NCI-H2171 (cell line): ENCODE measurements at regions not wholly inside any gene's neighbourhood (a gene's known extent, or its start where the extent isn't known, plus 50 kb on each side); places are given as distances from the start of the nearest gene placed in this dataset.
"Not testable (repeated sequence)": the region's sequence is repeated elsewhere in the genome, so short reads cannot be mapped to it uniquely, and the experiment has no call there.

Source experiments
- DNase-seq: peaks from one replicate; lab custom pipeline; 2025; lab: John Stamatoyannopoulos, UW

GRCh38 chr15:69679623-69680228 is 227.1 kb downstream of the RPLP1 start:
- no peak for DNase-seq

- DNase-seq = not testable (repeated sequence)
Measured at GRCh38 chr15:69684823-69685222, 232.2 kb downstream of the RPLP1 start.

GRCh38 chr15:69685512-69686452 is 233.2 kb downstream of the RPLP1 start:
- DNase-seq = peak; percentile 22

GRCh38 chr15:69686626-69687025 is 234.0 kb downstream of the RPLP1 start:
- DNase-seq = no peak

- DNase-seq = no peak
Measured at GRCh38 chr15:69689133-69689532, 236.5 kb downstream of the RPLP1 start.

- no peak for DNase-seq
Measured at GRCh38 chr15:69691307-69692015, 238.8 kb downstream of the RPLP1 start.

GRCh38 chr15:69692342-69692741 is 239.7 kb downstream of the RPLP1 start:
- DNase-seq = no peak

GRCh38 chr15:69693059-69693458 is 240.4 kb downstream of the RPLP1 start:
- DNase-seq = no peak

GRCh38 chr15:69696946-69697345 is 244.3 kb downstream of the RPLP1 start:
- DNase-seq = no peak

- peak; percentile 36 for DNase-seq
Measured at GRCh38 chr15:69697916-69698315, 245.3 kb downstream of the RPLP1 start.

- no peak for DNase-seq
Measured at GRCh38 chr15:69699096-69699495, 246.5 kb downstream of the RPLP1 start.

- DNase-seq = no peak
Measured at GRCh38 chr15:69700380-69700779, 247.8 kb downstream of the RPLP1 start.

GRCh38 chr15:69701198-69701597 is 248.6 kb downstream of the RPLP1 start:
- DNase-seq = no peak

- no peak for DNase-seq
Measured at GRCh38 chr15:69703532-69704187, 251.0 kb downstream of the RPLP1 start.

GRCh38 chr15:69704229-69704628 is 251.6 kb downstream of the RPLP1 start:
- no peak for DNase-seq

GRCh38 chr15:69704700-69705099 is 252.1 kb downstream of the RPLP1 start:
- no peak for DNase-seq

- no peak for DNase-seq
Measured at GRCh38 chr15:69706353-69707097, 253.9 kb downstream of the RPLP1 start.

GRCh38 chr15:69707241-69707640 is 254.6 kb downstream of the RPLP1 start:
- DNase-seq = not testable (repeated sequence)

GRCh38 chr15:69708436-69709122 is 256.0 kb downstream of the RPLP1 start:
- DNase-seq = not testable (repeated sequence)

GRCh38 chr15:69712991-69713390 is 260.4 kb downstream of the RPLP1 start:
- no peak for DNase-seq
